ENCODE measurements at regions not wholly inside any gene's neighbourhood (a gene's known extent, or its start where the extent isn't known, plus 50 kb on each side); places are given as distances from the start of the nearest gene placed in this dataset.

DNA sequence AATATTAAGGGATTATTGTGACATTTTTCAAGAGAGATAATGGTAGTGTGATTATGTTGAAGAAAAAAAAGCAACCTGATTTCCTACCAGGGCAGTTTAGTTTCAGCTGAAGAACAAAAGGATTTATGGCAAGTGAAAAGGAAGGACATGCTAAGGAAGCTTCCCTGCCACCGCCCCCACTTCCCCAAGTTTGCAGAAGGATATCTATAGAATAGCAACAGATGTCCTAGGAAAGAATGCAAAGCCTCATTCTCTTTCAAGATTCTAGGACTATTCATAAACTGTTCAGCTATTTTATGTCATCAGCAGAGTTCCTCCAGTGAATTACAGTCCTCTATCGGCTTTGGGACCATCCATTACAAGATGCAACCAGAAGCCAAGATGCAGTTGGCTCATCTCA is 160.8 kb downstream of the SATB1 start:
- TF ChIP-seq CTCF (conservative IDR thresholded peaks at IDR 0.05 in 1 of 2, IDR thresholded peaks at IDR 0.05 in 1 of 2; ENCODE audit: extremely low read depth in 1 of 2, insufficient read depth in 1 of 2, low read depth in 1 of 2, low read length in 2 of 2) (no peak), EZH2 (IDR thresholded peaks at IDR 0.05; ENCODE audit: borderline replicate concordance, low read length) (no peak)
